Kidney epithelial cell (primary cell): ENCODE measurements at regions not wholly inside any gene's neighbourhood (a gene's known extent, or its start where the extent isn't known, plus 50 kb on each side); places are given as distances from the start of the nearest gene placed in this dataset.

ENCODE experiments used
- DNase-seq: peaks from one replicate; pipeline ENCODE4 v3.0.0-alpha.2; 2010; ENCODE audit warnings: low read depth
- H3K27me3 ChIP-seq: 2 replicates; pipeline ENCODE4 v1.6.0; 2011; ENCODE audit warnings: low read length; ENCODE audit not compliant: control insufficient read depth, insufficient read depth
- H3K36me3 ChIP-seq: 2 replicates; pipeline ENCODE4 v1.5.1; 2011; ENCODE audit warnings: low read length; ENCODE audit not compliant: control insufficient read depth, insufficient read depth
- H3K4me3 ChIP-seq: 2 replicates; pipeline ENCODE4 v1.5.1; 2011; ENCODE audit warnings: low read depth, mild to moderate bottlenecking, control low read depth, low read length
- CTCF ChIP-seq: IDR thresholded peaks from 2 replicates; pipeline ENCODE4 v1.5.1; 2011; ENCODE audit warnings: mild to moderate bottlenecking, moderate library complexity, low read length, control low read depth, inconsistent platforms; ENCODE audit not compliant: insufficient read depth, poor library complexity, severe bottlenecking

GRCh38 chr16:65476448-65476955, 354.6 kb upstream of the CDH11 start:
- H3K36me3 ChIP-seq: no peaks in the 10 kb centered on the region
- no peak for TF ChIP-seq CTCF
- DNase-seq: no peak
- no peak overlapping the region for H3K4me3 ChIP-seq
- H3K27me3 ChIP-seq: no peaks in the 10 kb centered on the region

- no peak for TF ChIP-seq CTCF
- no peaks in the 10 kb centered on the region for H3K27me3 ChIP-seq
- DNase-seq: no peak
- H3K36me3 ChIP-seq: no peaks in the 10 kb centered on the region
- H3K4me3 ChIP-seq: no peak overlapping the region
These were observed 351.8 kb upstream of the CDH11 start for GRCh38 chr16:65473699-65474098.

GRCh38 chr16:65469116-65469515, 347.3 kb upstream of the CDH11 start:
- no peak overlapping the region for H3K4me3 ChIP-seq
- no peak for DNase-seq
- no peaks in the 10 kb centered on the region for H3K27me3 ChIP-seq
- H3K36me3 ChIP-seq: no peaks in the 10 kb centered on the region
- TF ChIP-seq CTCF: no peak

- Histone ChIP-seq H3K36me3 (no peaks in the 10 kb centered on the region), H3K4me3 (no peak overlapping the region), H3K27me3 (no peaks in the 10 kb centered on the region)
- no peak for TF ChIP-seq CTCF
- DNase-seq: no peak
These were observed 346.3 kb upstream of the CDH11 start for GRCh38 chr16:65468133-65468532.

- H3K27me3 ChIP-seq: no peaks in the 10 kb centered on the region
- TF ChIP-seq CTCF: no peak
- no peak overlapping the region for H3K4me3 ChIP-seq
- DNase-seq: no peak
- H3K36me3 ChIP-seq: no peaks in the 10 kb centered on the region
These were observed 341.9 kb upstream of the CDH11 start for GRCh38 chr16:65463652-65464260.

- H3K36me3 ChIP-seq: no peaks in the 10 kb centered on the region
- no peak for DNase-seq
- no peak for TF ChIP-seq CTCF
- H3K4me3 ChIP-seq: no peak overlapping the region
- H3K27me3 ChIP-seq: no peaks in the 10 kb centered on the region
These were observed 335.2 kb upstream of the CDH11 start for GRCh38 chr16:65457084-65457483.
